ENCODE measurements at regions not wholly inside any gene's neighbourhood (a gene's known extent, or its start where the extent isn't known, plus 50 kb on each side); places are given as distances from the start of the nearest gene placed in this dataset.

GRCh38 chr11:122395282-122395681 is 260.2 kb upstream of the UBASH3B start:
- no peak for DNase-seq (ENCODE audit: low spot score)
- Mint-ChIP-seq H3K9me3 (no peaks in the 10 kb centered on the region), H3K27me3 (ENCODE audit: low read depth) (no peaks in the 10 kb centered on the region), H3K4me1 (no peaks in the 10 kb centered on the region), H3K4me3 (no peak overlapping the region), H3K36me3 (no peaks in the 10 kb centered on the region), H3K27ac (no peak overlapping the region)
- no peak for ATAC-seq
- TF ChIP-seq SMAD3 (CRISPR knock-in tag; IDR thresholded peaks at IDR 0.05; ENCODE audit: borderline replicate concordance) (no peak), RELA (CRISPR knock-in tag; IDR thresholded peaks at IDR 0.05; ENCODE audit: borderline replicate concordance) (no peak), GRHL2 (CRISPR knock-in tag; IDR thresholded peaks at IDR 0.05; ENCODE audit: insufficient replicate concordance, severe bottlenecking) (no peak), CREM (CRISPR knock-in tag; IDR thresholded peaks at IDR 0.05) (no peak), TCF7 (CRISPR knock-in tag; IDR thresholded peaks at IDR 0.05; ENCODE audit: low read depth) (no peak), ZNF121 (CRISPR knock-in tag; IDR thresholded peaks at IDR 0.05) (no peak), E2F5 (CRISPR knock-in tag; IDR thresholded peaks at IDR 0.05) (no peak), ATF6 (CRISPR knock-in tag; IDR thresholded peaks at IDR 0.05) (no peak), NFE2L1 (CRISPR knock-in tag; IDR thresholded peaks at IDR 0.05) (no peak), ETV6 (CRISPR knock-in tag; IDR thresholded peaks at IDR 0.05) (no peak)
- TF ChIP-seq, protein P1, sequence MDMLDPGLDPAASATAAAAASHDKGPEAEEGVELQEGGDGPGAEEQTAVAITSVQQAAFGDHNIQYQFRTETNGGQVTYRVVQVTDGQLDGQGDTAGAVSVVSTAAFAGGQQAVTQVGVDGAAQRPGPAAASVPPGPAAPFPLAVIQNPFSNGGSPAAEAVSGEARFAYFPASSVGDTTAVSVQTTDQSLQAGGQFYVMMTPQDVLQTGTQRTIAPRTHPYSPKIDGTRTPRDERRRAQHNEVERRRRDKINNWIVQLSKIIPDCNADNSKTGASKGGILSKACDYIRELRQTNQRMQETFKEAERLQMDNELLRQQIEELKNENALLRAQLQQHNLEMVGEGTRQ (CRISPR knock-in tag; IDR thresholded peaks at IDR 0.05) = no peak
- TF ChIP-seq, protein P2, sequence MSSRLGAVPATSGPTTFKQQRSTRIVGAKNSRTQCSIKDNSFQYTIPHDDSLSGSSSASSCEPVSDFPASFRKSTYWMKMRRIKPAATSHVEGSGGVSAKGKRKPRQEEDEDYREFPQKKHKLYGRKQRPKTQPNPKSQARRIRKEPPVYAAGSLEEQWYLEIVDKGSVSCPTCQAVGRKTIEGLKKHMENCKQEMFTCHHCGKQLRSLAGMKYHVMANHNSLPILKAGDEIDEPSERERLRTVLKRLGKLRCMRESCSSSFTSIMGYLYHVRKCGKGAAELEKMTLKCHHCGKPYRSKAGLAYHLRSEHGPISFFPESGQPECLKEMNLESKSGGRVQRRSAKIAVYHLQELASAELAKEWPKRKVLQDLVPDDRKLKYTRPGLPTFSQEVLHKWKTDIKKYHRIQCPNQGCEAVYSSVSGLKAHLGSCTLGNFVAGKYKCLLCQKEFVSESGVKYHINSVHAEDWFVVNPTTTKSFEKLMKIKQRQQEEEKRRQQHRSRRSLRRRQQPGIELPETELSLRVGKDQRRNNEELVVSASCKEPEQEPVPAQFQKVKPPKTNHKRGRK (CRISPR knock-in tag; IDR thresholded peaks at IDR 0.05; ENCODE audit: borderline replicate concordance) = no peak
- TF ChIP-seq, protein P3, sequence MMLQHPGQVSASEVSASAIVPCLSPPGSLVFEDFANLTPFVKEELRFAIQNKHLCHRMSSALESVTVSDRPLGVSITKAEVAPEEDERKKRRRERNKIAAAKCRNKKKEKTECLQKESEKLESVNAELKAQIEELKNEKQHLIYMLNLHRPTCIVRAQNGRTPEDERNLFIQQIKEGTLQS (CRISPR knock-in tag; conservative IDR thresholded peaks at IDR 0.05) = no peak
- ChIA-PET CTCF (no interaction called here), POLR2A (no interaction called here)

DNA sequence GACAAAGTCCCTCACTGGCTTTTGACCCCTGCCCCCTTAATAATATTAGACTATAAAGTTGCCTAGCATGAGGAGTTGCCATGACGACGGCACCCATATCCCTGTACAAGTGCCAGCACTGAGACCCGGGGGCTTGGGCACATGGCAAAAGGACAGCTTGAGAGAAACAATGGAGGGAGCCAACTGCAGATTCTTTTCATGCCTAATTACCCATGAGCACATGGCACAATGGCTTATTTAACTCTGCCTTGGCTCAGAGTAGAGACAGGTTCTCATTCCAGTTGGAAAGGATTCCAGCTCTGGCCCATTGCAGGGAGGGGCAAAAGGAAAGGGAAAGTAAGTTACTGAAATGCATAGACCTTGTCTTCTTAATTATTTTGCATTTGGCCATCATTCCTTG is 261.2 kb upstream of the UBASH3B start:
- ATAC-seq (no peak), DNase-seq (ENCODE audit: low spot score) (no peak)
- Mint-ChIP-seq H3K4me3 (no peak overlapping the region), H3K9me3 (no peaks in the 10 kb centered on the region), H3K36me3 (no peaks in the 10 kb centered on the region), H3K27me3 (ENCODE audit: low read depth) (no peaks in the 10 kb centered on the region), H3K27ac (no peak overlapping the region), H3K4me1 (no peaks in the 10 kb centered on the region)
- ChIA-PET POLR2A (no interaction called here), CTCF (no interaction called here)
- no peak for TF ChIP-seq TEAD1 (CRISPR knock-in tag; IDR thresholded peaks at IDR 0.05)
- TF ChIP-seq ZNF281 (CRISPR knock-in tag; IDR thresholded peaks at IDR 0.05) = no peak

All from WTC11 (cell line).